HL-60 (cell line): ENCODE measurements at regions not wholly inside any gene's neighbourhood (a gene's known extent, or its start where the extent isn't known, plus 50 kb on each side); places are given as distances from the start of the nearest gene placed in this dataset.

ENCODE experiments used
- DNase-seq, 2 experiments: peaks; one replicate each; pipeline ENCODE4 v3.0.0-alpha.2; 2010 to 2020; ENCODE audit warnings: low read depth in 1 of 2, low spot score in 1 of 2
- H3K27ac ChIP-seq: fragments of 250-450 bp; sonication (Bioruptor Pico); replicated peaks from 2 replicates; pipeline ENCODE4 v1.5.1; 2020; ENCODE audit warnings: mild to moderate bottlenecking, moderate library complexity
- H3K27me3 ChIP-seq: fragments of 250-450 bp; sonication (Bioruptor Pico); 2 replicates; pipeline ENCODE4 v1.5.1; 2021; ENCODE audit warnings: mild to moderate bottlenecking, moderate library complexity; ENCODE audit not compliant: insufficient read depth, poor library complexity, severe bottlenecking
- H3K4me3 ChIP-seq: replicated peaks from 2 replicates; pipeline ENCODE4 v1.5.1; 2011; ENCODE audit warnings: mild to moderate bottlenecking, control low read depth, low read length; ENCODE audit not compliant: insufficient read depth
- GABPA ChIP-seq: IDR thresholded peaks from 2 replicates; pipeline ENCODE4 v1.6.1; 2012; ENCODE audit warnings: low read depth
- POLR2AphosphoS5 ChIP-seq: IDR thresholded peaks from 2 replicates; pipeline ENCODE4 v1.6.1; 2012; ENCODE audit warnings: low read depth
- SPI1 ChIP-seq: IDR thresholded peaks from 2 replicates; pipeline ENCODE4 v1.6.1; 2012; ENCODE audit warnings: low read depth, mild to moderate bottlenecking, borderline replicate concordance
- TF ChIP-seq, protein P1 (sequence below): IDR thresholded peaks from one replicate; pipeline ENCODE4 v1.5.1; 2011; ENCODE audit warnings: low read length, control low read depth, inconsistent platforms; ENCODE audit not compliant: insufficient read depth
- TF ChIP-seq, protein P2 (sequence below): IDR thresholded peaks from 2 replicates; pipeline ENCODE4 v1.6.1; 2012; ENCODE audit warnings: low read depth; ENCODE audit not compliant: insufficient replicate concordance

DNA sequence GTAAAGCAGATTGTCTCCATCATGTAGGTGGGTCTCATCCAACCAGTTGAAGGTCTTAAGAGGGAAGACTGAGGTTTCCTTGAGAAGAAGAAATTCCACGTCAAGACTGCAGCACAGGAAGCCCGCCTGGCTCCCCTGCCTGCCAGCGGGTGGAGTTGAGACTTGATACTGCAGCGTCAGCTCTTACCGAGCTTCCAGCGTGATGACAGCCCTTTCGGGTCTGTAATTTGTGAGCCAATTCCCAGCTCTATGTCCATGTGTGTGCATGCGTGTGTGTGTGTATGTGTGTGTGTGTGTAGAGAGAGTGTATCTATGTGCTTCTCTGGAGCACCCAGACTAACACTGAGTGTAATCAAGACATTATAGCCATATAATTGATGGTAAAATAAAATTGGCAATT, 379.7 kb upstream of the IRX2 start:
- no peak overlapping the region for H3K27ac ChIP-seq
- no peak for DNase-seq
- H3K4me3 ChIP-seq: no peak overlapping the region
- H3K27me3 ChIP-seq: no peaks in the 10 kb centered on the region
- TF ChIP-seq SPI1 (no peak), POLR2AphosphoS5 (no peak), GABPA (no peak)
- TF ChIP-seq, protein P1, sequence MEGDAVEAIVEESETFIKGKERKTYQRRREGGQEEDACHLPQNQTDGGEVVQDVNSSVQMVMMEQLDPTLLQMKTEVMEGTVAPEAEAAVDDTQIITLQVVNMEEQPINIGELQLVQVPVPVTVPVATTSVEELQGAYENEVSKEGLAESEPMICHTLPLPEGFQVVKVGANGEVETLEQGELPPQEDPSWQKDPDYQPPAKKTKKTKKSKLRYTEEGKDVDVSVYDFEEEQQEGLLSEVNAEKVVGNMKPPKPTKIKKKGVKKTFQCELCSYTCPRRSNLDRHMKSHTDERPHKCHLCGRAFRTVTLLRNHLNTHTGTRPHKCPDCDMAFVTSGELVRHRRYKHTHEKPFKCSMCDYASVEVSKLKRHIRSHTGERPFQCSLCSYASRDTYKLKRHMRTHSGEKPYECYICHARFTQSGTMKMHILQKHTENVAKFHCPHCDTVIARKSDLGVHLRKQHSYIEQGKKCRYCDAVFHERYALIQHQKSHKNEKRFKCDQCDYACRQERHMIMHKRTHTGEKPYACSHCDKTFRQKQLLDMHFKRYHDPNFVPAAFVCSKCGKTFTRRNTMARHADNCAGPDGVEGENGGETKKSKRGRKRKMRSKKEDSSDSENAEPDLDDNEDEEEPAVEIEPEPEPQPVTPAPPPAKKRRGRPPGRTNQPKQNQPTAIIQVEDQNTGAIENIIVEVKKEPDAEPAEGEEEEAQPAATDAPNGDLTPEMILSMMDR: no peak
- TF ChIP-seq, protein P2, sequence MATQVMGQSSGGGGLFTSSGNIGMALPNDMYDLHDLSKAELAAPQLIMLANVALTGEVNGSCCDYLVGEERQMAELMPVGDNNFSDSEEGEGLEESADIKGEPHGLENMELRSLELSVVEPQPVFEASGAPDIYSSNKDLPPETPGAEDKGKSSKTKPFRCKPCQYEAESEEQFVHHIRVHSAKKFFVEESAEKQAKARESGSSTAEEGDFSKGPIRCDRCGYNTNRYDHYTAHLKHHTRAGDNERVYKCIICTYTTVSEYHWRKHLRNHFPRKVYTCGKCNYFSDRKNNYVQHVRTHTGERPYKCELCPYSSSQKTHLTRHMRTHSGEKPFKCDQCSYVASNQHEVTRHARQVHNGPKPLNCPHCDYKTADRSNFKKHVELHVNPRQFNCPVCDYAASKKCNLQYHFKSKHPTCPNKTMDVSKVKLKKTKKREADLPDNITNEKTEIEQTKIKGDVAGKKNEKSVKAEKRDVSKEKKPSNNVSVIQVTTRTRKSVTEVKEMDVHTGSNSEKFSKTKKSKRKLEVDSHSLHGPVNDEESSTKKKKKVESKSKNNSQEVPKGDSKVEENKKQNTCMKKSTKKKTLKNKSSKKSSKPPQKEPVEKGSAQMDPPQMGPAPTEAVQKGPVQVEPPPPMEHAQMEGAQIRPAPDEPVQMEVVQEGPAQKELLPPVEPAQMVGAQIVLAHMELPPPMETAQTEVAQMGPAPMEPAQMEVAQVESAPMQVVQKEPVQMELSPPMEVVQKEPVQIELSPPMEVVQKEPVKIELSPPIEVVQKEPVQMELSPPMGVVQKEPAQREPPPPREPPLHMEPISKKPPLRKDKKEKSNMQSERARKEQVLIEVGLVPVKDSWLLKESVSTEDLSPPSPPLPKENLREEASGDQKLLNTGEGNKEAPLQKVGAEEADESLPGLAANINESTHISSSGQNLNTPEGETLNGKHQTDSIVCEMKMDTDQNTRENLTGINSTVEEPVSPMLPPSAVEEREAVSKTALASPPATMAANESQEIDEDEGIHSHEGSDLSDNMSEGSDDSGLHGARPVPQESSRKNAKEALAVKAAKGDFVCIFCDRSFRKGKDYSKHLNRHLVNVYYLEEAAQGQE: no peak

DNA sequence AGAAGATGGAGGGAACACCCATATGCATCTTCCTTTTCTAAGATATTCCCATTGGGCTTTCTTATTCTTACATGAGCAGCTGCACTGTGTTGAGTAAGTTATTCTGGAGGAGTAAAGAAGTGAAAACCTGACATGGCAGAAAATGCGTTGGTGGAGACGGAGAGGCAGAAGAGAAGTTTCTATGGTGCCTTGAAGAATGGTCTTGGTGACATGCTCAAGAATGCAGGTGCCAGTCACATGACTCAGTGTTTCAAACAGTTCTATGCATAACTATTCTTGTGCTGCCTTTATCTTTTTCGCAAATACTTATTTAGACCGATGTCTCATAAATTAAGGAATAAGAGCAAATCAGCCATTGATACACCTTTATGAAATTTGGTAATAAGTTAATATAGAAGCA, 377.8 kb upstream of the IRX2 start:
- TF ChIP-seq, protein P1: no peak
- TF ChIP-seq SPI1: no peak
- TF ChIP-seq GABPA: no peak
- TF ChIP-seq, protein P2: no peak
- no peak for TF ChIP-seq POLR2AphosphoS5
- Histone ChIP-seq H3K27ac (no peak overlapping the region), H3K27me3 (no peaks in the 10 kb centered on the region), H3K4me3 (no peak overlapping the region)
- no peak for DNase-seq

DNA sequence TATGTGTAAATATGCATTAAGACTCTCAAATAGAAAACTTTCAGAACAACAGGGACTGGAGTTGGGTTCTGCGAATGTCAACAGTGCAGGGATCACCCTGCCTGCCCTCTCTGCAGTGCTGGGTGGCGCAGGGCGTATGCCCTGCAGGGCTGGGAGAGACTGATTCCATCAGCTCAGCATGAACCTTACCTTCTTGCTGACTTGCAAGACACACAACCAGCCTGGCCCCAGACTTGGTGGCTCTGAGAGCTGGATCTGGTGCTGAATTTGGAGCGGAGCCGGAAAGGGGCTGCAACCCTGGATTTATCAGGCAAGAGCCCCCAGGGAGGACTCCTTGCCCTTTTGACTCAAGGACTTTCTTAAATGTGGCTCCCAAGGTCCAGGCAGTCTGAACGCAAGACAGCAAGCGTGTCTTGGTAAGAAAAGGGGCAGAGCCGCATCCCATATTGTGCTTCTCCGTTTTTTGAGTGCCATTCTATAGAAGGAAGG, 376.0 kb upstream of the IRX2 start:
- no peaks in the 10 kb centered on the region for H3K27me3 ChIP-seq
- no peak for DNase-seq

More for the DNA sequence above, 376.0 kb upstream of the IRX2 start:
- TF ChIP-seq, protein P2: no peak
- TF ChIP-seq GABPA: no peak
- TF ChIP-seq SPI1: no peak
- TF ChIP-seq, protein P1: no peak
- no peak for TF ChIP-seq POLR2AphosphoS5
- Histone ChIP-seq H3K4me3 (no peak overlapping the region), H3K27ac (no peak overlapping the region)
